ENCODE measurements at regions not wholly inside any gene's neighbourhood (a gene's known extent, or its start where the extent isn't known, plus 50 kb on each side); places are given as distances from the start of the nearest gene placed in this dataset.
A peak's percentile ranks its signal among the peaks of the same experiment; 100 is the strongest.

DNA sequence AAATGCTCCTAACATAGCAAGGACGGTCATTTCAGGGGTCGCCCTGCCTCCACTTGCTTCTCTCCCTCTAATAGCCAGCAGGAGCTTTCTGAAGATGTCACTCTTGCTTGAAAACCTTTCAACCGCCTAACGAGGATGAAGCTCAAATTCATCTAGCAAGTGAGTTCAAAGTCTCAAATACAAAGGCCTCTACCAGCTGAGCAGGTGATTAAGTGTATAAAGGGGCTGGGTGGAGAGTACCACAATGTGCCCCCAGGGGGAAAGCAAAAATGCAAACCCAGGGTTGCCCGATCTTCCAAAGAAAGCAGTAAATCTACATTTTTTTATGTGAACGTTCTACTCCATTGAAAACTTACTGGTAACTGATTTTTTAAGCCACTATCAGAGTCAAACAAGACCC is 50.4 kb upstream of the GRIP2 start:
- no peak for DNase-seq (ENCODE audit: low read depth)

DNA sequence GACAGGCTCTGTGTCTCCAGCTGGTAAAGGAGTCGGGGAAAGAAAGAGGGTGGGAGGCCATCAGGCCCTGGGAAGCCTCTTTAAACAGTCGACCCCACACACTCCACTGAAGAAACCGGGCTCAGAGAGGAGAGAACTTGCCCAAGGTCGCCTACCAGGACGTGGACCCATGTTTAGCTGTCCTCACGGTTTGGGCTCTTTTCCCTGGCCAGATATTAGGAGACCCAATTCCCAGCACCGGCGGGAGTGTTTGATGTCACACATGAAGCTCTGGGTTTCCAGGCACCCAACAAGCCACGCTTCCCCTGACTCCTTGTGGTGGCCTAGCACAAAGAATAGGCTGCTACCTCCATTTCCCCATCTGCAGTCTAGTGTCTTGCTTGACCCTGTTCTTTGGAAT is 52.2 kb upstream of the GRIP2 start:
- DNase-seq (ENCODE audit: low read depth): no peak

DNA sequence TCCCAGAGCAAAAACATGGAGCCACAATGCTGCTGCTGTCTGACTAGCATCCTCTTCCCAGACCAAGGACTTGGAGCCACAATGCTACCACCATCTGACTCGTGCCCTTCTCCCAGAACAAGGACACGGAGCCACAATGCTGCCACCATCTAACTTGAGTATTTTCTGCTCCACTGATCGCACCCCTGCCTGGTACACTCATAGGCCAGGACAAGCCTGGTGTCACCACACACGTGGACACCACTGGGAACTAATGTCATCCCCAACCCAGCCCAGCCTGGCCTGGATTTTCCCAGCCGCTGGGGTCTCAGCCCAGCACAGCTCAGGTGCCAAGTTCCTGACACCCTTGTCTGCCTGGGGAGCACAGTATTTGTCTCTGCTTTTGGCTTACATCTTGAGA is 52.7 kb upstream of the GRIP2 start:
- no peak for DNase-seq (ENCODE audit: low read depth)

DNA sequence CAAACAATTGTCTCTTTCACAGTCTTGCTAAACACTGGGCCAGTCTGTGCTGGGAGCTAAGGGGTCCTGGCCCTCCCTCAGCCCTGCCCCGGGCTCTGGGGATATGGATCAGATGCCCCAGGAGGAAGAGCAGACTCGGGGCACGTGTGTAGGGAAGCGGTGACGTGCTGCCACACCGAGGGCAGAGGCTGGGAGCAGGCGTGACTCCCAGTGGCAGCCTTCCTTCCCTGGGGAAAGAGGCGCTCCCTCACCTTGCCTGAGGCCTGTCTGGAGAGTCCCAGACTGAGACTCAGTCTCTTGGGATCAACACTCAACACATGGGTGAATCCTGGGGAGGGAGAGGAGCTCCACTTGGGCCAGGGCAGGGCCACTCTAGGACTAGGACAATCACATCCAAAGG is 54.1 kb upstream of the GRIP2 start:
- no peak for DNase-seq (ENCODE audit: low read depth)

DNA sequence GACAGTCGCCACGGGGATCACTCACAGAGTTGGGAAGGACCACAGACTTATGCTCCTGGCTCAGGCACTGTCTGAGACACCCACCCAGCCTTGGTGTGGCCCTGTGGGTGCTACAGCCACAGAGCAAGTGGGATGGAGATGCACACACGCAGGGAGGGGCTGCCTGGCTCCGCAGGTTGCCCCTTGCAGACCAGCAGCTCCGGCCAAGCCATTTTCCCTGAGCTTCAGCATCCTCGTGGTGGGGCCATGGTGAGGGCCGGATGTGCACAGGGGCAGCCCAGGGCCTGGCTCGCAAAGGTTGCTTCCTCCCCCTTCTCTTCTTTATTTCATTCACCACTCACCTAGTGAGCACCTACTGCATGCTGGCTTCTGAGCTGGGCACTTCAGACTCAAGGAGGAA is 55.4 kb upstream of the GRIP2 start:
- no peak for DNase-seq (ENCODE audit: low read depth)

DNA sequence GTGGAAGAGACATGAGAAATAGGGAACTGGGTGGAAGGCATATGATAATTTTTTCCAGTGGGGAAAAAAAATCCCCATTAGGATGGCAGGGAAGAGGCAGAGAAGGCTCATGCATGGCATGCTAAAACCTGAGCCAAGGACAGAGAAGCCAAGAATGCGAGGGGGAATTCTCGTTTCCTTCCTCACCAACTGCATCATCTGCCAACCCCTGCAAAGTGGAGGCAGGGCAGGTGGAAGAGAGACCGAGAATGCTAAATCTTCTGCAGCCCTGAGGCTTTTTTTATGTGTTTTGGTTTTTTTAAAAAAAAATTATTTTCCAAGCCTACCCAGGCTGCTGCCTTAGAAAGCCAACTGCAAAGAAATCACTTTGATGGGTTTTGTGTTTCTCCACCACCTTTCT is 54.3 kb upstream of the CCDC174 start:
- no peak for DNase-seq (ENCODE audit: low read depth)

DNA sequence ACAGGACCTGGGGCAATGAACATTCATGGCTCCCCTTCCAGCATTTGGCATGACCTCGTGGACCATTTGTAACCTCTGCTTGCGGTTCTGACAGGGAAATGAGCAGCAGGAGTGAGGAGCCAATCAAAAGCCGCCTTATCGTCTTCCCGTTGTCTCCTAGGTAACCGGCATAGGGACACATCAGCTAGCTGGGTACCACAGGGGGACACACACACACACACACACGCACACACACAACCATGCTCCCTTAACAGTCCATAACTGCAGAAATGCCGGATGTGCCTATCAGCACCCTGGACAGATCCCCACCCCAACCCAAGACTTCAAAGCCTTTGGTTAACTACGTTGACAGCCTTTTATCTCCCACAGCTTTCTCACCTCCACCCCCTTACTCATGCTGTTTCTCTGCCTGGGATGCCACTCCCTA is 53.4 kb upstream of the CCDC174 start:
- DNase-seq (ENCODE audit: low read depth): peak; percentile 44

DNA sequence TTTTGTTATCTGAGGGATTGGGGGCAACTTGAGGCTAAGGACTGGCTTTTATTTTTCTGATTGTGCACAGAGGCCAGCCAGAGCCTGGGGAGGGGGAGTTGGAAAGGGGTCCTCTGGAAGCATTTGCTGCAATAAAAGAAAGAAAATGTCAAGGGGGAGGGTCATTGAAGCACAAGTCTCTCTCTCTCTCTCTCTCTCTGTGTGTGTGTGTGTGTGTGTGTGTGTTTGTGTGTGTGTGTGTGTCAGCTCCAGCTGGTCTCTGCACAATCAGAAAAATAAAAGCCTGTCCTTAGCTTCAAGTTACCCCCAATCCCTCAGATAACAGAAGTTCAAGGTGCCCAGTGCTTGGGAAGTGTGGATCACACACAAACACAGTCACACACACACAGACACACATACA is 52.1 kb upstream of the CCDC174 start:
- no peak for DNase-seq (ENCODE audit: low read depth)

DNA sequence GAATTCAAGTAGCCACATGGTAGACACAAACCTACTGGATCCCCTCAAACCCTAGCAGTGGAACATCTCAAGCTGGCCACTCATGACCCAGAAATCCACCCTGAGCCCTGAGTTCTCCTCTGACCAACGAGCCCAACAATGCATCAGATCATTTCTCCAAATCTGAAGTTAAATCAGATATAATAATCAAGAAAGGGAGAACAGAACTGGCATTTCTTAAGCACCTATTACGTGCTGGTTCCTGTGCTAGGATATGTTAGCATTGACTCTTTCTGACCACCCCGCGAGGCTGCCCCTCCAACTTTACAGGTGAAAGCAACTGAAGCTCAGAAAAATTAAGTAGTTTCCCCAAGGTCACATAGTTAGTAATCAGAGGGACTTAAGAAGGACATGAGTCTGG is 51.5 kb upstream of the CCDC174 start:
- no peak for DNase-seq (ENCODE audit: low read depth)

DNA sequence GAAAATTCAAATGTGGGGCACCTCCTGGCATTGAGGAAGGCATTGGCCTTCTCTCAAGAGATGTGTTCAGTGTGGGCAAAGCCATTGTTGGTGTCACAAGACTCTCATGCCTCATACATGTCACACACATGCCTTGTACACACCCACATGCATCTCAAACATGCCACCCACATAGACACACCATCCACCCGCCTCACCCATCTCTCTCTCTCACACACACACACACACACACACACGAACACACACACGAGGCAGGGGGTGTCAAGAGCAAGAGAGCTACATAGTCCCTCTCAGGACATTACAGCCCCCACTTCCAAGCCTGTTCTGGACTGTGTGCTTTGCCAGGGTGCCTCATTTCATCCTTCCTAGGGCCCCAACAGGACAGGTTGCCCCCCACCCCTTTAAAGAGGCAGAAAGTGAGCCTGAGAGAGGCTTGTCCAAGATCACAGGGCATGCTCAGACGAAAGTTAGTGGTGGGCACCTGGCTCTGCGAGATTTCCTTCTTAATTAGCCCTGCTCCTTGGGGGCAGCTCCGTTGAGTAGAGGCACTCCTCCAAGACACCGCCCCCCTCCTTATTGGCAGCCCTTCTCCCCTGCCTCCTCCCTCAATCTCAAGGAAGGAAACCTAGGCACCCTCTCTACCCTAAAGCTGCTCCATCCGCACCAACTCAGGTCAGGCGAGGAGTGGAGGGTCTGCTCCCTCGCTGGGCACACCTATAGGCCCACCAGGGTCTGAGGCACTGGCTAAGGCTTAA is 50.5 kb upstream of the CCDC174 start:
- DNase-seq (ENCODE audit: low read depth): no peak

DNA sequence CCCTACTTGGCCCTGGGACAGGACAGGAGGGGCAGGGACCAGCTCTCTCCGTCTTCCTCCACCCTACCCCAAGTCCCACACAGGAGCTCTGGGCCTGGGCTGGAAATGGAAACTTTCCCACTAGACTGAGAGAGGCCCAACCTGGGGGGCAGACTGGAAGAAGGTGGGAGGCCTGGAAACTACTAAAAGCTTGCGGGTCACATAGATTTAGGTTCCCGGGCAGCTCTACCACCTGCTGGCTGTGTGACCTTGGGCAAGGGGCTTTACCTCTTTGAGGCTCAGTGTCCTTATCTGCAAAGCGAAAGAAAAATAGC is 49.9 kb upstream of the CCDC174 start:
- DNase-seq (ENCODE audit: low read depth): no peak

All from RPMI7951 (cell line).